GM10266 (cell line): ENCODE measurements at regions not wholly inside any gene's neighbourhood (a gene's known extent, or its start where the extent isn't known, plus 50 kb on each side); places are given as distances from the start of the nearest gene placed in this dataset.

Source experiments
- DNase-seq: peaks from one replicate; pipeline ENCODE4 v3.0.0; 2012; ENCODE audit errors: extremely low spot score
- CTCF ChIP-seq: IDR thresholded peaks from 2 replicates; pipeline ENCODE4 v1.5.1; 2012; ENCODE audit warnings: mild to moderate bottlenecking, low read depth; ENCODE audit not compliant: control insufficient read depth, insufficient read depth; ENCODE audit errors: missing control alignments

- TF ChIP-seq CTCF = no peak
- DNase-seq = no peak
These were observed 208.4 kb upstream of the KBTBD8 start for GRCh38 chr3:66789580-66790237.

GRCh38 chr3:66792086-66792485 lies 206.0 kb upstream of the KBTBD8 start:
- no peak for DNase-seq
- no peak for TF ChIP-seq CTCF

DNA sequence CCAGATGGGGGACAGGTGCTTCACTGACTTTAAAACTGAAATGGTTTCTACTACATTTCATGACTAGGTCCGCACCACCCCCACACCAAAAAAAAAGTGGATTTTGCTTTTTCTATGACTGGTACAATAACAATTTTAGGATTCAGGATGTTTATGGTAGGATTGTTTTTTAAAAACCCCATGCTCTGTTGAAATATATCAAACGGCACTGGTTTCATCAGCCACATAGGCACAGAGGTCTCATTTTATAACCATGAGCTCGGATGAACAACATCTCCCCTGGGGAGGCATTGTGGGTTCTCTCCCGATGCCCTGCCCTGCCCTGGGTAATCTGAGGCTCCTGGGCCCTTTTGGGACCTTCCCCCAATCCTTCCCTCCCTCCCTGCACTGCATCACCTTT lies 202.7 kb upstream of the KBTBD8 start:
- TF ChIP-seq CTCF = no peak
- DNase-seq = no peak

GRCh38 chr3:66796343-66796742 lies 201.8 kb upstream of the KBTBD8 start:
- DNase-seq = no peak
- no peak for TF ChIP-seq CTCF

DNA sequence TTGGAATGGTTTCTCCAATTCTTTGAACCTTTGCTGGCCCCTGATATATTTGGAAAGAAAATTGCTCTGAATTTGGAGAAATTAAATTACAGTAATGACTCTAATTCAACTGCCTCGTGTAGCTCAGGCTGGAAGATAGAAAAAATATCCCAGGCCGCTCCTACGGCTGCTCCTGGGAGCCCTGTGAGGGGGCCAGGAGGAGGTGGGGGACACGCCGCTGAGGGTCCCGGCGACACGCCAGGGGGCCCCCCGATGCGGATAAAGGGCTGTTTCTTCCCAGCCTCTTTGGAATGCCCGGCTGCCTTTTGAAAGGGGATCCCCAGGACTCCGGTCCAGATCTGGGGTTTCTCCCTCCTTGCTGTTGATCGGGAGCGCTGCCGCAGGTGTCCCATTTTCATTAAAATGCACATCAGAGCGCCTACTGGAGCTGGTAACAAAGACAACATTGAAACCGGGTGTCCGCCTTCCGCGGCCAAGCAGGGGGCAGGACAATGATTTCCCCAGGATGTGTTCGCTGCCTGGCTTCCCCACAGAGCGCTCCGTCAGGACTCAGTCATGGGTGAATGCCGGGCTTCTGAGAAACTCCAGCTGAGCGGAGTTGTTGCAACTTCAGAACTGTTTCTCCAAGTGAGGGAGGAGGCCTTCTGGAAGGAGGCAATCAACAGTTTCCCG lies 200.1 kb upstream of the KBTBD8 start:
- DNase-seq = no peak
- no peak for TF ChIP-seq CTCF

DNA sequence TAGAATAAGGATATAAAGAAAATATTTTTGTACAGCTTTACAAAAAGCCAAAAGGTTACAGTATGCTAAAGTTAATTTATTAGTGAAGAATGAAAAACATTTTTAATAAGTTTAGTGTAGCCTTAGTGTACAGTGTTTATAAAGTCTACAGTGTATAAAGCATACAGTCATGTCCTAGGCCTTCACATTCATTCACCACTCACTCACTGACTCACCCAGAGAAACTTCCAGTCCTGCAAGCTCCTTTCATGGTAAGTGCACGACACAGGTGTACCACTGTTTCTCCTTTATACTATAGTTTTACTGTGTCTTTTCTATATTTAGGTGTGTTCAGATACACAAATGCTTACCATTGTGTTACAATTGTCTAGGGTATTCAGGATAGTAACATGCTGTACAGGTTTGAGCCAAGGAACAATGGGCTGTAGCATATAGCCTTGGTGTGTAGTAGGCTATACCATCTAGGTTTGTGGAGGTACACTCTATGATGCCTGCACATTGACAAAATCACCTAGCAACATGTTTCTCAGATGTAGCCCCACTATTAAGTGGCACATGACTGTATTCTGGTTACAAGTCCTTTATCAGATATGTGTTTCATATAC lies 197.1 kb upstream of the KBTBD8 start:
- no peak for DNase-seq
- no peak for TF ChIP-seq CTCF

GRCh38 chr3:66803206-66803605 lies 194.9 kb upstream of the KBTBD8 start:
- TF ChIP-seq CTCF = no peak
- DNase-seq = no peak
